Stomach (tissue), 8 donors: ENCODE measurements at regions not wholly inside any gene's neighbourhood (a gene's known extent, or its start where the extent isn't known, plus 50 kb on each side); places are given as distances from the start of the nearest gene placed in this dataset.
"Not testable (repeated sequence)": the region's sequence is repeated elsewhere in the genome, so short reads cannot be mapped to it uniquely, and the experiment has no call there.

ENCODE experiments used
- DNase-seq, 2 donors: peaks; one replicate each; pipeline versions ENCODE4 v3.0.0 to v3.0.0-alpha.2; 2013 to 2019
- H3K27ac ChIP-seq, 5 donors: fragments of 200-600 bp in 4 of 5; sonication (generic) in 4 of 5; one replicate each; pipeline ENCODE4 v1.5.1; 2013 to 2019; ENCODE audit warnings: mild to moderate bottlenecking in 1 of 5, moderate library complexity in 1 of 5
- H3K27me3 ChIP-seq, 3 donors: fragments of 200-600 bp; sonication (generic); one replicate each; pipeline ENCODE4 v1.5.1; 2017 to 2019; ENCODE audit warnings: mixed run types in 1 of 3
- H3K36me3 ChIP-seq, 4 donors: fragments of 200-600 bp; sonication (generic); 1 replicate in 3 of 4; 2 replicates in 1 of 4; pipeline ENCODE4 v1.5.1; 2016 to 2019
- H3K4me1 ChIP-seq, 4 donors: fragments of 200-600 bp; sonication (generic); one replicate each; pipeline ENCODE4 v1.5.1; 2016 to 2019
- H3K4me3 ChIP-seq, 4 donors: fragments of 200-600 bp; sonication (generic) in 3 of 4; one replicate each; pipeline ENCODE4 v1.5.1; 2016 to 2019; ENCODE audit warnings: mild to moderate bottlenecking in 1 of 4
- H3K9me3 ChIP-seq, 4 donors: fragments of 200-600 bp; sonication (generic); one replicate each; pipeline ENCODE4 v1.5.1; 2016 to 2019
- EP300 ChIP-seq: sonication (generic); formaldehyde crosslinking; IDR thresholded peaks from one replicate; pipeline ENCODE4 v1.6.1; 2017; ENCODE audit warnings: antibody characterized with exemption
- POLR2A ChIP-seq, 4 donors: fragments of 450-650 bp; IDR thresholded peaks; one replicate each; pipeline ENCODE4 v1.6.1; 2016; ENCODE audit warnings: antibody characterized with exemption in 4 of 4, control low read depth in 2 of 4, mild to moderate bottlenecking in 1 of 4, moderate library complexity in 1 of 4
- POLR2AphosphoS5 ChIP-seq, 3 donors: sonication (generic); formaldehyde crosslinking; IDR thresholded peaks; one replicate each; pipeline ENCODE4 v1.6.1; 2016; ENCODE audit warnings: antibody characterized with exemption in 3 of 3
- WGBS, 5 donors: extraction: QIAGEN DNeasy Blood & Tissue Kit in 3 of 5; methylation state at CpG; one replicate each; pipeline versions ENCODE4 v1.1.5 to v1.1.7; 2013 to 2018; 5-methylcytosine and 5-hydroxymethylcytosine counted together
- intact Hi-C: fragments of 100-400 bp; cut with DNase I; formaldehyde crosslinking; loops from one replicate; pipeline ENCODE4 v1.15.1; 2023; ENCODE audit warnings: low total_unique reads
- TF ChIP-seq, protein P1 (sequence below), 7 experiments: fragments of 450-650 bp in 4 of 7; fragments of 200-600 bp in 3 of 7; sonication (generic) in 3 of 7; IDR thresholded peaks; one replicate each; pipeline ENCODE4 v1.5.1; 2016 to 2019; ENCODE audit warnings: antibody characterized with exemption in 7 of 7, control low read depth in 2 of 7, mild to moderate bottlenecking in 1 of 7
- donor health status: healthy with polysubstance abuse.
- donor health status: Bipolar disorder and iron deficiency.
- donor health status: healthy.

DNA sequence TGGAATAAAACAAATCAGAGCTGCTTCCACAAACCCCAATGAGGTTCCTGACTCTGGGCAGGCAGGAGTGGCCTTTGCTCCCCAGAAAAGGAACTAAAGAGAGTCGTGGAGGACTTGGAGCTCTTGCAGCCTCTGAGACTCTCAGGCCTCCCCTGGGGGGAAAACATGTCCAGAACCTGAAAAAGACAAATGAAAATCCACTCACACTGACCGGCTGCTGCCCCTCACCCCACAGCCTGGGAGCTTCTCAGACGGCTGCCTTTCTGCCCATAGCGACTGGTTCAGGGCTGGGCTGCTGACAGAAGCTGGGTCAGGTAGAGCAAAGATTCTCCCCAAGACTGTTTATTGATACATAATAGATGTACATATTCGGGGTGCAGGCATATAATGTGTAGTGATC is 356.0 kb downstream of the ADGRD1 start:
- WGBS, 5 donors, result 57 to 67% (median 64%) methylated on average over 4 to 5 of the region's 5 CpGs
- Histone ChIP-seq H3K4me3 (no peak overlapping the region), H3K4me1 (no peaks in the 10 kb centered on the region), H3K27me3 (peaks cover 0 to 37% (median 6%) of the 10 kb centered on the region in 3 donors), H3K9me3 (no peaks in the 10 kb centered on the region), H3K36me3 (no peaks in the 10 kb centered on the region), H3K27ac (no peak overlapping the region)
- no peak for TF ChIP-seq POLR2A (IDR thresholded peaks at IDR 0.05)
- intact Hi-C loops, result no loop called here
- no peak for DNase-seq

DNA sequence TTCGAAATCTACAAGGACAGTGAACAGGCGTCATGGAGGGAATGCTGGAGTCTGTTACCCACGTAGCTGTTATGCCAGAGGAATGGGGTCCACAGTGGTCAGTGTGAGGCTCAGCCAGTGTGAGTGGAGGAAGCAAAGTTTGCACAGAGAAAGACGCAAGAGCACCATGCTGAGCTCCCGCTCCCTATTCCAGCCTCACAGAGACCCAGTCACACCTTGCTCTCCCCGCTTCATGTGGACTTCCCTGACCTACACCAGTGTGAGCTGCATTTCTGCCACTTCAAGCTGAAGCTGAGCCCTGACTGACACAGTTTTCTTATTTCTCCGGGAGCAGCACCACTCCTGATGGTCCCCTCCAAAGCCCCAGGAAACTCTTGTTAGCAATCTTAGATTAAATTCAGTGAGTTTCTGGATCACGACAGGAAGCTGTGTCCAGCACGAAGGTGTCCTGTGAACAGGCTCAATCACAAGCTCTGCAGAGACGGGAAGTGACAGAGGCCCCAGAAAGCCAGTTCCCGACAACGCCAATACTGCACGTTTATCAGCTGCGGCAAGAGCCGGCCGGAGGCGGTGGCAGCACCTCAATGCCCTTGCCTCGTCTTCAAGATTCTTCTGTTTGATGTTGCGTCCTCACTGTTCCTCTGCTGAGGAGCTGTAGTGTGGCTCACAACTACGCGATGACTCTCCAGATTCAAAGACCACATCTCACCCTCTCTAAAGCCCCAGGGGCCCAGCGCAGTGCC is 356.7 kb downstream of the ADGRD1 start:
- peaks cover 0 to 44% (median 6%) of the 10 kb centered on the region in 3 donors for H3K27me3 ChIP-seq
- intact Hi-C loops, H3K9me3 ChIP-seq, H3K4me1 ChIP-seq, DNase-seq, H3K27ac ChIP-seq, H3K4me3 ChIP-seq, H3K36me3 ChIP-seq: not testable (repeated sequence)
- WGBS, 5 donors, result 71 to 77% (median 74%) methylated on average over 10 to 20 of the region's 22 CpGs

DNA sequence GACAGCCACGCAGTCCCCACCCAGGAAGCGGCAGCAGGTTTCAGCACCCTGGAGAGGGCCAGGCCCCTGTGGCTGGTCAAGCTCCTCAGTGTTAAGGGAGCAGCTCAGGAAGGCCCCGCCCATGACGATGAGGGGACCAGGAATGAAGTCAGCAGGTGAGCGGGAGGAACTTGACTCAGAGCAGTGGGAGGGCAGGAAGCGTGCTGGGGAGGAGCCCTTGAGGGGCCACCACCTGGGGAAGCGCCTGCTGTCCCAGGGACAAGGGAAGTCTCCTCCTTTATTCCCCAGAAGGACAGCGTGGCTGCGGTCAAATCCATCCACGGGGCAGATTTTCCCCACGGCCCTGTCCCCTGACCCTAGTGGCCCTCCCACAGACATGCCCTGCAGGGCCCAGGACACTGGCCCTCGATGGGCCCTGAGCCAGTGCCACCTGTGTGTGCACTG is 357.6 kb downstream of the ADGRD1 start:
- H3K36me3 ChIP-seq, H3K4me1 ChIP-seq, intact Hi-C loops, H3K4me3 ChIP-seq, H3K9me3 ChIP-seq, H3K27ac ChIP-seq: not testable (repeated sequence)
- peaks cover 0 to 45% (median 6%) of the 10 kb centered on the region in 3 donors for H3K27me3 ChIP-seq
- 25 to 41% (median 34%) methylated on average over 6 to 10 of the region's 12 CpGs for WGBS, 5 donors
- DNase-seq, result peak in 1 of 2 donors; percentile 20

DNA sequence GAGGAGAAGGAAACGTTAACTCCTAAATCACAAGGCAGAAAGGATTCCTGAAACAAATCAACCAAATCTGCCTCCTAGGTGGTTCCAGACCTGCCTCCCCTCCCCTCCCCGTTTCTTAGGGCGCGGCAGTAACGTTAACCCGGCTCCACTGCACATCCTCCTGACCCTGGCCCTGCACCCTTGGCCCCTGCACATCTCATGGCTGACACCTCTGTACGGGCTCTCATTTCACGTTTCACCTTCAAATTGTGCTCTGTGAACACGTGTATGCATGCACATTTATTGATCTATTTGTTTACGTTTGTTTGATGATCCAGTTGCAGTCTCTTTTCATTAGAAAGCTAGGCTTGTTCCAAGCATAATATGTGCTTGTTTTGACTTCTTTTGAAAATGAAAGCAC is 358.1 kb downstream of the ADGRD1 start:
- Histone ChIP-seq H3K9me3 (no peaks in the 10 kb centered on the region), H3K36me3 (no peaks in the 10 kb centered on the region), H3K4me1 (no peaks in the 10 kb centered on the region), H3K27me3 (peaks cover 0 to 45% (median 6%) of the 10 kb centered on the region in 3 donors), H3K27ac (no peak overlapping the region), H3K4me3 (no peak overlapping the region)
- 34 to 48% (median 38%) methylated on average over 10 of the region's 10 CpGs for WGBS, 5 donors
- TF ChIP-seq EP300, result no peak
- no peak for TF ChIP-seq POLR2AphosphoS5 (IDR thresholded peaks at IDR 0.05)
- no peak for TF ChIP-seq POLR2A (IDR thresholded peaks at IDR 0.05)
- TF ChIP-seq, protein P1, sequence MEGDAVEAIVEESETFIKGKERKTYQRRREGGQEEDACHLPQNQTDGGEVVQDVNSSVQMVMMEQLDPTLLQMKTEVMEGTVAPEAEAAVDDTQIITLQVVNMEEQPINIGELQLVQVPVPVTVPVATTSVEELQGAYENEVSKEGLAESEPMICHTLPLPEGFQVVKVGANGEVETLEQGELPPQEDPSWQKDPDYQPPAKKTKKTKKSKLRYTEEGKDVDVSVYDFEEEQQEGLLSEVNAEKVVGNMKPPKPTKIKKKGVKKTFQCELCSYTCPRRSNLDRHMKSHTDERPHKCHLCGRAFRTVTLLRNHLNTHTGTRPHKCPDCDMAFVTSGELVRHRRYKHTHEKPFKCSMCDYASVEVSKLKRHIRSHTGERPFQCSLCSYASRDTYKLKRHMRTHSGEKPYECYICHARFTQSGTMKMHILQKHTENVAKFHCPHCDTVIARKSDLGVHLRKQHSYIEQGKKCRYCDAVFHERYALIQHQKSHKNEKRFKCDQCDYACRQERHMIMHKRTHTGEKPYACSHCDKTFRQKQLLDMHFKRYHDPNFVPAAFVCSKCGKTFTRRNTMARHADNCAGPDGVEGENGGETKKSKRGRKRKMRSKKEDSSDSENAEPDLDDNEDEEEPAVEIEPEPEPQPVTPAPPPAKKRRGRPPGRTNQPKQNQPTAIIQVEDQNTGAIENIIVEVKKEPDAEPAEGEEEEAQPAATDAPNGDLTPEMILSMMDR (IDR thresholded peaks at IDR 0.05), result no peak
- no peak for DNase-seq
- intact Hi-C loops, result no loop called here

DNA sequence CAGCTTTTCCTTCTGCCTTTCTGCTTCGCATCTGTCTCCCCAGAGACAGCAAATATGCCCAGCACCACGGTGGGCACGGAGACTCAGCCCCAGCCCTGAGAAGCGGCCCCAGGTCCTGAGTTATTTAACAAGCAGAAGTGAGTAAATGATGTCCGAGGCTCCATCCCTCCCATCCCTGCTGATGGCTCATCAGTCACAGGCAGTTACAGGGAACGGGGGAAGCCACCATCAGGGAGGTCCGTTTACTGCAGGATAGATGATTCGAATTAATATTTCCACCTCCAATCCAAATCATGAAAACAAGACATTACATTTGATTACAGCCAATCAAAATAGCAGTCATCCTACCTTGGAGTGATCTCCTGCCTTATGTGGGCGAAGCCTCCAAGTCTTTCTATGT is 358.7 kb downstream of the ADGRD1 start:
- intact Hi-C loops, result not testable (repeated sequence)

DNA sequence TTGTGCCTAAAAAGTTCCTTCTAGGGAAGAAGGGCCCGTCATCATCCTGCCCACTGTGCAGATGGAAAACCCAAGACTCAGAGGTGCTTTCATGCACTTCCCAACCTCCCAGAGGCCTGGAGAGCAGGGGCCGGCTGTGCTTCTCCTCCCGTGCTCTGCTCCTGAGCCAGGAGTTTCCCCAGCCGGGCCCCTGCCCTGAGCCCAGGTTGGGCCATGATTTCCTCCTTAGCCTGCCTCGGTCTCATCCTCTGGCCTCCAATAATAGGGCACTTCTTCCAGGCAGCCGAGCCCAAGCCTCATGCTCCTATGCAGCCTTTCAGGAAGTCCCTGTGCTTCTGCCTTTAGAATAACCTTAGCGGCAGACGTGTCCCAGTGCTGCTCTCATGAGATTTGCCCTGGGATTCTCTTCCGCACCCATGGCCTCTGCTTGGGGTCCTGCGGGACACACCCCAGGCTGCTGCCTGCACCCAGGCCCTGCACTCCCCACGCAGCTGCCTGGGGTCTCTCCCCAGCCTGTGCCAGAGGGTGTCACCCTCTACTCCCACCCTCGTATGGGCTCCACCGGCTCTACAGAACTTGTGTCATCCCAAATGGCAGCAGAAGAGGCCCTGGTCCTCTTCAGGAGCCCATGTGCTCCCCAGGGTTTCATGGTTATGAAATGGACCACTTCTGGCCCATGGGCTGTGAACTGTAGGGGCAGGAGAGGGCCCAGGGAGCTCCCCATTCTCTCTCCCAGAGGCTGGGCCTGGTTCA is 359.3 kb downstream of the ADGRD1 start:
- 78 to 82% (median 80%) methylated on average over 3 to 13 of the region's 13 CpGs for WGBS, 5 donors
- H3K4me3 ChIP-seq, result no peak overlapping the region

More for the DNA sequence above, 358.7 kb downstream of the ADGRD1 start:
- H3K27ac ChIP-seq, H3K36me3 ChIP-seq, H3K4me1 ChIP-seq, H3K9me3 ChIP-seq, H3K4me3 ChIP-seq, DNase-seq: not testable (repeated sequence)
- 54 to 66% (median 64%) methylated on average over 5 to 9 of the region's 9 CpGs for whole genome bisulfite sequencing, 5 donors
- H3K27me3 ChIP-seq, result peaks cover 0 to 45% (median 6%) of the 10 kb centered on the region in 3 donors

More for the DNA sequence above, 359.3 kb downstream of the ADGRD1 start:
- TF ChIP-seq EP300, result no peak
- TF ChIP-seq, protein P1 (IDR thresholded peaks at IDR 0.05), result no peak
- TF ChIP-seq POLR2AphosphoS5 (IDR thresholded peaks at IDR 0.05), result no peak
- TF ChIP-seq POLR2A (IDR thresholded peaks at IDR 0.05), result no peak
- Histone ChIP-seq H3K27ac (no peak overlapping the region), H3K4me1 (no peaks in the 10 kb centered on the region), H3K27me3 (peaks cover 0 to 45% (median 6%) of the 10 kb centered on the region in 3 donors), H3K9me3 (no peaks in the 10 kb centered on the region), H3K36me3 (no peaks in the 10 kb centered on the region)
- no peak for DNase-seq
- intact Hi-C loops, result no loop called here
